Stimulated activated naive B cell treated with anti-CD40 and anti-IgM and Interleukin-4, amounts not matched to agents 10 μg/mL and 1 μg/mL and 100 μg/mL, for 72 hours (primary cell): ENCODE measurements at regions not wholly inside any gene's neighbourhood (a gene's known extent, or its start where the extent isn't known, plus 50 kb on each side); places are given as distances from the start of the nearest gene placed in this dataset.
"Not testable (repeated sequence)": the region's sequence is repeated elsewhere in the genome, so short reads cannot be mapped to it uniquely, and the experiment has no call there.

Source experiments
- ATAC-seq, 2 donors: fragments of 150-1000 bp; cut with Tn5 transposase; replicated peaks; 2 replicates each; pipeline ENCODE4 v1.10.0; 2021; ENCODE audit warnings: moderate library complexity in 1 of 2
- DNase-seq: peaks from one replicate; pipeline ENCODE4 v3.0.0; 2021
- H3K27ac Mint-ChIP-seq: one replicate; pipeline ENCODE4 v1.8.0; 2022; ENCODE audit warnings: mild to moderate bottlenecking, mixed read lengths
- H3K27me3 Mint-ChIP-seq, 2 donors: one replicate each; pipeline ENCODE4 v1.8.0; 2022; ENCODE audit warnings: mixed read lengths in 2 of 2
- H3K36me3 Mint-ChIP-seq, 2 donors: one replicate each; pipeline ENCODE4 v1.8.0; 2022; ENCODE audit warnings: mixed read lengths in 2 of 2, mild to moderate bottlenecking in 1 of 2
- H3K4me1 Mint-ChIP-seq, 2 donors: one replicate each; pipeline ENCODE4 v1.8.0; 2022; ENCODE audit warnings: mixed read lengths in 2 of 2, mild to moderate bottlenecking in 1 of 2
- H3K4me3 Mint-ChIP-seq, 2 donors: one replicate each; pipeline ENCODE4 v1.8.0; 2022; ENCODE audit warnings: mild to moderate bottlenecking in 2 of 2, mixed read lengths in 2 of 2, moderate library complexity in 1 of 2
- H3K9me3 Mint-ChIP-seq, 2 donors: one replicate each; pipeline ENCODE4 v1.8.0; 2022; ENCODE audit warnings: mixed read lengths in 2 of 2, mild to moderate bottlenecking in 1 of 2

DNA sequence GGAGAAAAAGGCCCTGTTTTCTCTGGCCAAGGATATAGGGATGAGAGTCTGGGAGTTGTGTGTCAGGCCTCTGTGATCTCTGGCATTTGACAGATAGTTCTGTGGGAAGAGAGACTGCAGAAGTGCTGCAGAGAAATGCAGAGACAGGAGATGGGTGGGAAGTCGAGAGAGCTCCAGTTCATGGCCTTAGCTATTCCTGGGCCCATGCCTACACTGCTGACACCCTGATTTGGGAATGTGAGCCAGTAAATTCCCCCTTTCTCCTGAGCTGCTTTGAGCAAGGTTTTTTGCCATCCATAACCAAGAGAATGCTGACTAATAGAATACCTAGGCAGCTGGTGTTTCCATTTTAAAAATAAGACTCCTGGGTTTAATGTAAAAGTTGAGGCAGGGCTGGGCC, 59.3 kb downstream of the EBLN2 start:
- H3K4me1 Mint-ChIP-seq, result no peaks in the 10 kb centered on the region
- H3K27ac Mint-ChIP-seq, result peak overlapping the region; percentile 65
- H3K27me3 Mint-ChIP-seq, result no peaks in the 10 kb centered on the region
- H3K36me3 Mint-ChIP-seq, result no peaks in the 10 kb centered on the region
- no peak for ATAC-seq
- H3K4me3 Mint-ChIP-seq, result no peak overlapping the region
- no peaks in the 10 kb centered on the region for H3K9me3 Mint-ChIP-seq
- DNase-seq, result no peak

- DNase-seq (no peak), ATAC-seq (no peak)
- H3K9me3 Mint-ChIP-seq, result no peaks in the 10 kb centered on the region
- H3K27ac Mint-ChIP-seq, result no peak overlapping the region
- peaks cover 0 to 3% of the 10 kb centered on the region in 2 donors for H3K27me3 Mint-ChIP-seq
- H3K4me1 Mint-ChIP-seq, result no peaks in the 10 kb centered on the region
- no peak overlapping the region for H3K4me3 Mint-ChIP-seq
- H3K36me3 Mint-ChIP-seq, result no peaks in the 10 kb centered on the region
These were observed 60.3 kb downstream of the EBLN2 start for GRCh38 chr3:73121669-73122331.

- H3K36me3 Mint-ChIP-seq, result peaks cover 0 to 2% of the 10 kb centered on the region in 2 donors
- peaks cover 9 to 31% of the 10 kb centered on the region in 2 donors for H3K27me3 Mint-ChIP-seq
- H3K4me3 Mint-ChIP-seq, result no peak overlapping the region
- no peaks in the 10 kb centered on the region for H3K4me1 Mint-ChIP-seq
- no peak overlapping the region for H3K27ac Mint-ChIP-seq
- ATAC-seq (no peak), DNase-seq (no peak)
- H3K9me3 Mint-ChIP-seq, result peaks cover 9 to 22% of the 10 kb centered on the region in 2 donors
These were observed 72.6 kb downstream of the EBLN2 start for GRCh38 chr3:73134034-73134433.

GRCh38 chr3:73136941-73137340, 75.5 kb downstream of the EBLN2 start:
- Mint-ChIP-seq H3K27ac (peak overlapping the region; percentile 0), H3K9me3 (peaks cover 9 to 22% of the 10 kb centered on the region in 2 donors), H3K4me3 (no peak overlapping the region), H3K4me1 (no peaks in the 10 kb centered on the region), H3K27me3 (peaks cover 6 to 16% of the 10 kb centered on the region in 2 donors), H3K36me3 (peaks cover 0 to 2% of the 10 kb centered on the region in 2 donors)
- DNase-seq, result no peak
- no peak for ATAC-seq

DNA sequence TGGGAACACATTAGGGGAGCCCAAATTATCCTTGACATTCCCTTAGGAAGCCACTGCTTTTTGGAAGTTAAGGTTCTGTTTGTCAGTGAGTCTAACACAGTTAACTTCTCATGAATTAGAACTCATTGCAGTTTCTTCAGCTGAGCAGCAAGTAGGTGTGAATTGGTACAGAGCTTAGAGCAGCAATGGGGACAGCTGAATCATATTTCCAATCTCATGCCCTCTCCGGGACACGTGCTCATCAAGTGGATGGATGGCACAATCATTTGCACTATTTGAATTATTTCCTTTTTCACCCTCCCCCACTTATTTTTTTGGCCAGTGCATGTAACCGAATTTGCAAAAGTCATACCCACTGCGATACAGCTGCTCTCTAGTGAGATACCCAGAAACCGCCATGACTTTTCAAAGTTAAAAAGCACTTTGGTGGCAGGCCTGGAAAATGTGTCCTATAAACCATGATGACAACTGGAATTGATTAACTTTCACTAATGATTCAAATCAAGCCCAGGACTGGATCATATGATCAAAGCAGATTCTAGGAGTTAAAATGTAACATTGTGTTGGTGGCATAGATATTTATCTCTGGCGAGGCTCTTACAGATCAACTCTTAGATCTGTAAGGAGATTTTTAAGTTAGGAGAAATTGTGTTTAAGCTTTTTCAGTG, 76.4 kb downstream of the EBLN2 start:
- Mint-ChIP-seq H3K36me3 (peaks cover 0 to 2% of the 10 kb centered on the region in 2 donors), H3K27me3 (peaks cover 6 to 16% of the 10 kb centered on the region in 2 donors), H3K9me3 (peaks cover 9 to 19% of the 10 kb centered on the region in 2 donors), H3K27ac (no peak overlapping the region), H3K4me3 (no peak overlapping the region), H3K4me1 (no peaks in the 10 kb centered on the region)
- DNase-seq (no peak), ATAC-seq (no peak)

DNA sequence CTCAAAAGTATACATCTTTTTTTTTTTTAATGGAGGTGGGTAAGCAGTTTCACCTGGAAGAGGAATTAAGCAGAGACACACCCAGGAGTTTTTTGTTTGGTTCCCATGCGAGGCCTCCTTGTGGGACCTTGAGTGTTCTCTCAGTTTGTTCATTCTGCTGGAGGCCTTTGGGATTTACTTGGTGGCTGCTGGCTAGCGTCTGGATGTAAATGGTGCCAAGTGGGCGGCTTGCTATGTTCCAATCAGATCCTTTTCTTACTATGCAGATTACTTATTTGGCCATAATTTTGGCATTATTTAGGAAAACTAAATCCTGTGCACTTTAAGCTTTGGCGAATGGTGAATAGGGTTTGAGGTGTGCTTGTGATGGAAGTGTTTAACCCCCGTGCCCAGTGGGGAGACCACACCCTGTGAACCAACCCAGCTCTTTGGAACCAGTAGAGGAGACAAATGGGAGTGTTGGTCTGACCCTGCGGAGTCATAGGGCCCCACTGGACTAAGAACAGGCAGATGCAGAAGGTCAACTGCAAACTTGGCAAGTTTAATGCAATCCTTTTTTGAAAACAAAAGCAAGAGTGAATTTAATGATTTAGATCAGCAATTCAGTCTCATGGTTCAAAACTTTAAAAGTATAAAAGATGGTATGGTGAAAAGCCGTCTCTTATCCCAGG, 79.4 kb downstream of the EBLN2 start:
- Mint-ChIP-seq H3K9me3 (no peaks in the 10 kb centered on the region), H3K27me3 (peaks cover 0 to 10% of the 10 kb centered on the region in 2 donors), H3K4me3 (no peak overlapping the region), H3K36me3 (no peaks in the 10 kb centered on the region), H3K4me1 (no peaks in the 10 kb centered on the region), H3K27ac (no peak overlapping the region)
- DNase-seq, result no peak
- no peak for ATAC-seq

DNA sequence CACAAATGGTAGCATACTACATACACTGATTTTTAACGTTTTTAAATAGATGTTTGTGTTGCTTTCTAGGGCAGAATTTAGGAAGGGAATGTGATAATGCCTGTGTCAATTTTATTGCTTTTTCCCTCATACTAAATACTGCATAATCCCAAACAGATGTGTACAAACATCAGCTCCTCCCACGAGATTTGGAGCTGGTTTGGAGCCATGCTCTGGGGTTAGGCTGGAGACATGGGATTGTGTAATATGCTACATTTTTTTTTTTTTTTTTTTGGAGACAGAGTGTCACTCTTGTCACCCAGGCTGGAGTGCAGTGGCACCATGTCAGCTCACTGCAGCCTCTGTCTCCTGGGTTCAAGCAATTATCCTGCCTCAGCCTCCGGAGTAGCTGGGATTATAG, 80.1 kb downstream of the EBLN2 start:
- Mint-ChIP-seq H3K36me3 (no peaks in the 10 kb centered on the region), H3K27ac (no peak overlapping the region), H3K4me1 (no peaks in the 10 kb centered on the region), H3K4me3 (no peak overlapping the region), H3K27me3 (peaks cover 0 to 10% of the 10 kb centered on the region in 2 donors), H3K9me3 (no peaks in the 10 kb centered on the region)
- ATAC-seq, result no peak
- no peak for DNase-seq

GRCh38 chr3:73143401-73143800, 81.9 kb downstream of the EBLN2 start:
- no peaks in the 10 kb centered on the region for H3K36me3 Mint-ChIP-seq
- ATAC-seq, result no peak
- H3K4me3 Mint-ChIP-seq, result no peak overlapping the region
- H3K9me3 Mint-ChIP-seq, result no peaks in the 10 kb centered on the region
- H3K4me1 Mint-ChIP-seq, result no peaks in the 10 kb centered on the region
- H3K27ac Mint-ChIP-seq, result no peak overlapping the region
- peaks cover 0 to 4% of the 10 kb centered on the region in 2 donors for H3K27me3 Mint-ChIP-seq
- no peak for DNase-seq

DNA sequence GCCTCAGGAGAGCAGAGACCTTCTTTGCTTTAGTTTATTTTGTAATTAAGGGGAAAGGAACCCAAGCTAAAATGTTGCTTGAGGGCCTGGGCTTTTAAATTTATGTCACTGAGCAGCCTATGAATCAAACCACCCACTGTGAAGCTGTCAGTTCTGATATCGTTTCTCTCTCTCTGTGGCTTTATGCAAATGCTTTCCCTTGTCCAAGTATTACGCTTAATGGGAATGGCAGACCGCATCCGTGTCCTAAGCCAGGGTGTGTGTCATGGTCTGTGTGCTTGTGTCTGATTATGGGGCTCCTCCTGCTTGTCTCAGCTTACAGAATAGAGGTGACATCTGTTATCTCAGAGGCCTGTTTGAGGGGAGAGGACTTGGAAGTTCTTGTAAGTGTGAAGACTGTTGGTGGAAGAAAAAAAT, 82.4 kb downstream of the EBLN2 start:
- peaks cover 0 to 4% of the 10 kb centered on the region in 2 donors for H3K27me3 Mint-ChIP-seq
- DNase-seq (no peak), ATAC-seq (no peak)
- no peak overlapping the region for H3K4me3 Mint-ChIP-seq
- no peak overlapping the region for H3K27ac Mint-ChIP-seq
- no peaks in the 10 kb centered on the region for H3K9me3 Mint-ChIP-seq
- no peaks in the 10 kb centered on the region for H3K4me1 Mint-ChIP-seq
- no peaks in the 10 kb centered on the region for H3K36me3 Mint-ChIP-seq

DNA sequence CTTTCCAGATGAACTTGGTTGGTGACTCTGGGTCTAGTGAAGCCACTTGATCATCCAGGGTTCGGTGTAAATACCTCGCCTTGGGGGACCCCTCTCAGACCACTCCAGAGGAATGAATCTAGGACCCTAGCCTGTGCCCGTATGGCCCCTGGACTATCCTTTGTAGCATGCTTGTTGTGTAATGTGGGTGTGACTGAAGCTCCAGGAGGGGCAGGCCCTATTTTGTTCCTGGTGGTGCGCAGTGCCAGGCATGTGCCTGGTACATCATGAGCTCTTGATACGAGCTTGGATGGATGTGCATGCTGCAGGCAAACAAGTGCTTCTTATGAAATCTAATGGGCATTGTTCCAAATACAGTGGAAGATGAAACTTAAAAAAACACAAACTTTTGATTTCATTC, 82.8 kb downstream of the EBLN2 start:
- Mint-ChIP-seq H3K4me1 (no peaks in the 10 kb centered on the region), H3K27me3 (peaks cover 0 to 4% of the 10 kb centered on the region in 2 donors), H3K27ac (peak overlapping the region; percentile 22), H3K36me3 (no peaks in the 10 kb centered on the region), H3K9me3 (no peaks in the 10 kb centered on the region), H3K4me3 (no peak overlapping the region)
- no peak for DNase-seq
- no peak for ATAC-seq

DNA sequence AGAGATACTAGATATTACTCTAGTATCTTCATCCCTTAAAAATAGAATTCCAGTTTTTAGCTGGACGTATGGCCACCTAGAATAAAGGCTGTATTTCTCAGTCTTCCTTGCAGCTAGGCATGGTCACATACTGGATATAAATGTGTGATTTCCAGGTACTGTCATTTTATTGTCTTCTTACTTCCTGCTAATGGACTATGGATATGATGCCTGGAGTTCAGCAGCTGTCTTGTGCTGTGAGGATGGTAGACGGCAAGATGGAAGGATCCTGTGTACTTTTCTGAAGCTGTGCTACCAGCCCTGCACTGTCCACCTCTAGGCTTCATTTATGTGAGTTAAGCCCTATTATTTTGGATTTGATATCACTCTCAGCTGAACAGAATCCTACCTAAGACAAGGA, 83.4 kb downstream of the EBLN2 start:
- no peaks in the 10 kb centered on the region for H3K4me1 Mint-ChIP-seq
- no peak overlapping the region for H3K4me3 Mint-ChIP-seq
- no peak overlapping the region for H3K27ac Mint-ChIP-seq
- ATAC-seq (no peak), DNase-seq (no peak)
- no peaks in the 10 kb centered on the region for H3K9me3 Mint-ChIP-seq
- peaks cover 0 to 4% of the 10 kb centered on the region in 2 donors for H3K27me3 Mint-ChIP-seq
- no peaks in the 10 kb centered on the region for H3K36me3 Mint-ChIP-seq

- ATAC-seq, H3K27ac Mint-ChIP-seq, H3K4me3 Mint-ChIP-seq, H3K9me3 Mint-ChIP-seq, H3K27me3 Mint-ChIP-seq, DNase-seq, H3K4me1 Mint-ChIP-seq, H3K36me3 Mint-ChIP-seq: not testable (repeated sequence)
These were observed 86.0 kb downstream of the EBLN2 start for GRCh38 chr3:73147479-73147878.

GRCh38 chr3:73148206-73148605, 86.7 kb downstream of the EBLN2 start:
- H3K4me1 Mint-ChIP-seq, result no peaks in the 10 kb centered on the region
- no peak overlapping the region for H3K27ac Mint-ChIP-seq
- no peaks in the 10 kb centered on the region for H3K9me3 Mint-ChIP-seq
- H3K36me3 Mint-ChIP-seq, result no peaks in the 10 kb centered on the region
- H3K4me3 Mint-ChIP-seq, result no peak overlapping the region
- no peak for ATAC-seq
- peaks cover 0 to 4% of the 10 kb centered on the region in 2 donors for H3K27me3 Mint-ChIP-seq
- DNase-seq, result no peak

DNA sequence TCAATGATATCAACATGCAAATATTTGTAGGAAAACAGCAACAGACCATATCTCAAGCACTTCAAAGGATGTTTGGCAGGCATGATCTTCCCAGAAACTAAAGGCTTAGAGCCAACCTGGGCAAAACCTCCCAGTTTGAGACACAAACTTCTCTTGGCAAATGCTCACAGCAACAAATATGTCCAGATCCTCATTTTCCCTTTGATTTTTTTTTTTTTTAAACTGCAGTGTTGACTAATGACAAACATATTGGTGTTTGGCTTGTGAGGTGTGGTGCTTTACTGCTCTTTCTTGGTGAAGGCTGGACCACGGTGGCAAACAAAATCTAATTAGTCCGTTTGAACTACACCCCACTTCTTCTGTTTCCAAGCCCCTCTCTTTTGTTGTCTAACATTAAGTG, 87.2 kb downstream of the EBLN2 start:
- H3K27me3 Mint-ChIP-seq, result peaks cover 4% of the 10 kb centered on the region in 2 donors
- no peaks in the 10 kb centered on the region for H3K4me1 Mint-ChIP-seq
- H3K9me3 Mint-ChIP-seq, result no peaks in the 10 kb centered on the region
- no peak for ATAC-seq
- DNase-seq, result no peak
- no peak overlapping the region for H3K4me3 Mint-ChIP-seq
- no peak overlapping the region for H3K27ac Mint-ChIP-seq
- H3K36me3 Mint-ChIP-seq, result no peaks in the 10 kb centered on the region
